K562 (cell line): ENCODE measurements at regions not wholly inside any gene's neighbourhood (a gene's known extent, or its start where the extent isn't known, plus 50 kb on each side); places are given as distances from the start of the nearest gene placed in this dataset.

Experiments used
- ATF3 ChIP-seq, 2 experiments: fragments of 450-650 bp in 1 of 2; sonication (generic) in 1 of 2; formaldehyde crosslinking in 1 of 2; IDR thresholded peaks in 1 of 2; conservative IDR thresholded peaks in 1 of 2; 2 replicates each; pipeline versions ENCODE4 v1.6.1 to v1.8.1; 2016 to 2023; ENCODE audit warnings: mild to moderate bottlenecking in 2 of 2, moderate library complexity in 2 of 2, inconsistent platforms in 1 of 2, missing genetic modification reagents in 1 of 2
- FOSL1 ChIP-seq: fragments of 200-800 bp; sonication (Bioruptor generic); conservative IDR thresholded peaks from 2 replicates; pipeline ENCODE4 v1.6.1; 2016; ENCODE audit warnings: missing genetic modification characterization, missing compliant biosample characterization
- GTF2E2 ChIP-seq: fragments of 200-800 bp; sonication (Bioruptor generic); IDR thresholded peaks from 2 replicates; pipeline ENCODE4 v1.6.1; 2016; ENCODE audit warnings: missing genetic modification characterization, missing compliant biosample characterization
- HDAC3 ChIP-seq: fragments of 450-650 bp; IDR thresholded peaks from 2 replicates; pipeline ENCODE4 v1.6.1; 2018; ENCODE audit warnings: borderline replicate concordance, mild to moderate bottlenecking, moderate library complexity; ENCODE audit not compliant: partially characterized antibody
- HDAC6 ChIP-seq: IDR thresholded peaks from 2 replicates; pipeline ENCODE4 v1.6.1; 2012; ENCODE audit warnings: low read depth, mild to moderate bottlenecking, control low read depth, inconsistent platforms, low read length, moderate library complexity
- HEY1 ChIP-seq: fragments of 250-450 bp; sonication (Bioruptor Pico); IDR thresholded peaks from 2 replicates; pipeline ENCODE4 v1.5.0; 2020; ENCODE audit warnings: mild to moderate bottlenecking, moderate library complexity, borderline replicate concordance
- HNRNPL ChIP-seq: fragments of 200-400 bp; formaldehyde crosslinking; IDR thresholded peaks from 2 replicates; pipeline ENCODE4 v1.6.1; 2017; ENCODE audit warnings: low read depth, mild to moderate bottlenecking, low read length
- HSF4 ChIP-seq: fragments of 250-450 bp; sonication (Bioruptor Pico); IDR thresholded peaks from 2 replicates; pipeline ENCODE4 v2.1.2; 2022; ENCODE audit warnings: mild to moderate bottlenecking, moderate library complexity, borderline replicate concordance
- MYNN ChIP-seq, 2 experiments: sonication (generic); formaldehyde crosslinking in 1 of 2; IDR thresholded peaks; 2 replicates each; pipeline versions ENCODE4 v1.5.0 to v1.6.1; 2016 to 2020; ENCODE audit warnings: antibody characterized with exemption in 1 of 2, missing genetic modification reagents in 1 of 2
- NCOA2 ChIP-seq, 2 experiments: fragments of 450-650 bp; IDR thresholded peaks; 2 replicates each; pipeline ENCODE4 v1.6.1; 2018; ENCODE audit warnings: mild to moderate bottlenecking in 2 of 2, moderate library complexity in 1 of 2; ENCODE audit not compliant: partially characterized antibody in 2 of 2
- PML ChIP-seq: IDR thresholded peaks from 2 replicates; pipeline ENCODE4 v1.6.1; 2012; ENCODE audit warnings: low read length, inconsistent platforms
- POLR3G ChIP-seq: IDR thresholded peaks from 2 replicates; pipeline ENCODE4 v1.6.1; 2011; ENCODE audit not compliant: insufficient read length, insufficient replicate concordance; ENCODE audit errors: extremely low read depth
- TCF3 ChIP-seq: sonication (generic); formaldehyde crosslinking; IDR thresholded peaks from 2 replicates; pipeline ENCODE4 v1.4.0; 2020; ENCODE audit warnings: mild to moderate bottlenecking, missing genetic modification reagents
- ZNF224 ChIP-seq: sonication (generic); formaldehyde crosslinking; IDR thresholded peaks from 2 replicates; pipeline ENCODE4 v1.8.0; 2022; ENCODE audit warnings: mild to moderate bottlenecking, missing genetic modification reagents
- ZNF609 ChIP-seq: sonication (generic); formaldehyde crosslinking; IDR thresholded peaks from 2 replicates; pipeline ENCODE4 v1.8.1; 2023; ENCODE audit warnings: missing genetic modification reagents, mild to moderate bottlenecking, borderline replicate concordance
- TF ChIP-seq, protein P1 (sequence below): fragments of 450-650 bp; IDR thresholded peaks from 2 replicates; pipeline ENCODE4 v1.6.1; 2014; ENCODE audit warnings: low read depth, mild to moderate bottlenecking, moderate library complexity, borderline replicate concordance
- TF ChIP-seq, protein P2 (sequence below): fragments of 250-450 bp; sonication (Bioruptor Pico); IDR thresholded peaks from 2 replicates; pipeline ENCODE4 v1.8.0; 2022; ENCODE audit warnings: inconsistent platforms

DNA sequence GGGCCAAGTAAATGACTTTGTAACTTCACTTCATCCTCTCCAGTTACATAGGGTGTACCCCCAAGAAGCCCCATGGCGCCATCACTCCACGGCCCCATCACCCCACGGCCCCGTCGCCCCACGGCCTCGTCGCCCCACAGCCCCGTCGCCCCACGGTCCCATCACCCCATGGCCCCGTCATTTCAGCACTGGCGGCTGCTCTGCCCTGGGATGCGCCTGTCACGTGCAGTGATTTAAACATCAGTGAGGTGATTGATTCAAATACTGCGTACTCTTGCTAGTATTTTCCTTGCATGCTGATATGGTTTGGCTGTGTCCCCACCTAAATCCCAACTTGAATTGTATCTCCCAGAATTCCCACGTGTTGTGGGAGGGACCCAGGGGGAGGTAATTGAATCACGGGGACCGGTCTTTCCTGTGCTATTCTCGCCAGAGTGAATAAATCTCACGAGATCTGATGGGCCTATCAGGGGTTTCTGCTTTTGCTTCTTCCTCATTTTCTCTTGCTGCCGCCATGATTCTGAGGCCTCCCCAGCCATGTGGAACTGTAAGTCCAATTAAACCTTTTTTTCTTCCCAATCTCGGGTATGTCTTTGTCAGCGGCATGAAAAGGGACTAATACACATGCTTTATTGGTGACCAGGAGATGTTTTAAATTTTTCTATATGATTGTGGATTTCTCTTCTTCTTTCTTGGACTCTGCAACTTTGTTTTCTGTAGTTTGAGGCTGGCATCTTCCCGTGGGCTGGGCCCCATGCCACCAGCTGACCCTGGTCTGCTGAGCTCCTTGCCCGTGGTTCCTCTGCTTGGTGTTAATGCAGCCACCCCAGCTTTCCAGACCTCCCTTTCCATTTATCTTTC is 50.1 kb upstream of the PCBP3 start (continued):
- TF ChIP-seq HDAC3 (no peak), NCOA2 (IDR thresholded peaks at IDR 0.05; ENCODE audit: partially characterized antibody in 2 of 2) (no peak), HEY1 (CRISPR knock-in tag) (no peak), MYNN (IDR thresholded peaks at IDR 0.05) (no peak), MYNN (CRISPR knock-in tag; IDR thresholded peaks at IDR 0.05) (no peak), HSF4 (CRISPR knock-in tag) (no peak), GTF2E2 (tag) (no peak), HDAC6 (no peak), TCF3 (CRISPR knock-in tag) (no peak), PML (no peak), ATF3 (IDR thresholded peaks at IDR 0.05) (no peak), ATF3 (CRISPR knock-in tag; conservative IDR thresholded peaks at IDR 0.05) (no peak), POLR3G (no peak), HNRNPL (no peak), FOSL1 (tag) (no peak), ZNF224 (CRISPR knock-in tag) (no peak), ZNF609 (no peak)
- TF ChIP-seq, protein P1, sequence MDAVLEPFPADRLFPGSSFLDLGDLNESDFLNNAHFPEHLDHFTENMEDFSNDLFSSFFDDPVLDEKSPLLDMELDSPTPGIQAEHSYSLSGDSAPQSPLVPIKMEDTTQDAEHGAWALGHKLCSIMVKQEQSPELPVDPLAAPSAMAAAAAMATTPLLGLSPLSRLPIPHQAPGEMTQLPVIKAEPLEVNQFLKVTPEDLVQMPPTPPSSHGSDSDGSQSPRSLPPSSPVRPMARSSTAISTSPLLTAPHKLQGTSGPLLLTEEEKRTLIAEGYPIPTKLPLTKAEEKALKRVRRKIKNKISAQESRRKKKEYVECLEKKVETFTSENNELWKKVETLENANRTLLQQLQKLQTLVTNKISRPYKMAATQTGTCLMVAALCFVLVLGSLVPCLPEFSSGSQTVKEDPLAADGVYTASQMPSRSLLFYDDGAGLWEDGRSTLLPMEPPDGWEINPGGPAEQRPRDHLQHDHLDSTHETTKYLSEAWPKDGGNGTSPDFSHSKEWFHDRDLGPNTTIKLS: peak; percentile 86
- TF ChIP-seq, protein P2, sequence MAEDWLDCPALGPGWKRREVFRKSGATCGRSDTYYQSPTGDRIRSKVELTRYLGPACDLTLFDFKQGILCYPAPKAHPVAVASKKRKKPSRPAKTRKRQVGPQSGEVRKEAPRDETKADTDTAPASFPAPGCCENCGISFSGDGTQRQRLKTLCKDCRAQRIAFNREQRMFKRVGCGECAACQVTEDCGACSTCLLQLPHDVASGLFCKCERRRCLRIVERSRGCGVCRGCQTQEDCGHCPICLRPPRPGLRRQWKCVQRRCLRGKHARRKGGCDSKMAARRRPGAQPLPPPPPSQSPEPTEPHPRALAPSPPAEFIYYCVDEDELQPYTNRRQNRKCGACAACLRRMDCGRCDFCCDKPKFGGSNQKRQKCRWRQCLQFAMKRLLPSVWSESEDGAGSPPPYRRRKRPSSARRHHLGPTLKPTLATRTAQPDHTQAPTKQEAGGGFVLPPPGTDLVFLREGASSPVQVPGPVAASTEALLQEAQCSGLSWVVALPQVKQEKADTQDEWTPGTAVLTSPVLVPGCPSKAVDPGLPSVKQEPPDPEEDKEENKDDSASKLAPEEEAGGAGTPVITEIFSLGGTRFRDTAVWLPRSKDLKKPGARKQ: no peak
